Common myeloid progenitor, CD34-positive (primary cell): ENCODE measurements at regions not wholly inside any gene's neighbourhood (a gene's known extent, or its start where the extent isn't known, plus 50 kb on each side); places are given as distances from the start of the nearest gene placed in this dataset.

ENCODE experiments used
- CTCF ChIA-PET: fragments of 350-600 bp; sonication (Branson Sonifier 250); formaldehyde crosslinking; loops from one replicate; lab custom pipeline; 2021; ENCODE audit warnings: antibody characterized with exemption; lab: Charles Lee
- POLR2A ChIA-PET: fragments of 350-600 bp; sonication (Branson Sonifier 250); formaldehyde crosslinking; loops from one replicate; lab custom pipeline; 2021; ENCODE audit warnings: antibody characterized with exemption; lab: Charles Lee
- DNase-seq, 3 donors: peaks; one replicate each; pipeline versions ENCODE4 v3.0.0 to v3.0.0-alpha.2; 2013
- H3K27ac ChIP-seq, 2 experiments: 1 replicate in 1 of 2; 2 replicates in 1 of 2; pipeline ENCODE4 v1.7.0; 2013; ENCODE audit warnings: inconsistent platforms in 2 of 2, low read length in 2 of 2, mild to moderate bottlenecking in 2 of 2, low read depth in 1 of 2, moderate library complexity in 1 of 2; ENCODE audit not compliant: severe bottlenecking in 2 of 2, insufficient read depth in 1 of 2, poor library complexity in 1 of 2
- H3K27me3 ChIP-seq, 5 experiments: replicated peaks in 2 of 5; 1 replicate in 3 of 5; 2 replicates in 2 of 5; pipeline versions ENCODE4 v1.6.1 to v1.7.0; 2013; ENCODE audit warnings: low read length in 4 of 5, mild to moderate bottlenecking in 2 of 5, moderate library complexity in 2 of 5, inconsistent platforms in 1 of 5; ENCODE audit not compliant: insufficient read depth in 5 of 5, control insufficient read depth in 4 of 5
- H3K36me3 ChIP-seq, 4 experiments: 1 replicate in 2 of 4; 2 replicates in 2 of 4; pipeline versions ENCODE4 v1.6.1 to v1.7.0; 2013; ENCODE audit warnings: low read length in 3 of 4, control low read depth in 1 of 4, mild to moderate bottlenecking in 1 of 4; ENCODE audit not compliant: control insufficient read depth in 4 of 4, insufficient read depth in 4 of 4
- H3K4me1 ChIP-seq, 4 experiments: 1 replicate in 3 of 4; 2 replicates in 1 of 4; pipeline versions ENCODE4 v1.6.1 to v1.7.1; 2013; ENCODE audit warnings: low read length in 3 of 4, mild to moderate bottlenecking in 3 of 4, control low read depth in 1 of 4, inconsistent platforms in 1 of 4, moderate library complexity in 1 of 4; ENCODE audit not compliant: control insufficient read depth in 4 of 4, insufficient read depth in 4 of 4; ENCODE audit errors: control extremely low read depth in 1 of 4
- H3K4me3 ChIP-seq, 7 experiments: 1 replicate in 4 of 7; 2 replicates in 3 of 7; pipeline versions ENCODE4 v1.5.1 to v1.7.0; 2013; ENCODE audit warnings: mild to moderate bottlenecking in 7 of 7, low read length in 6 of 7, moderate library complexity in 6 of 7, inconsistent platforms in 2 of 7, low read depth in 2 of 7, control low read depth in 1 of 7; ENCODE audit not compliant: insufficient read depth in 4 of 7, control insufficient read depth in 1 of 7; ENCODE audit errors: extremely low read depth in 1 of 7
- H3K9me3 ChIP-seq, 5 experiments: 1 replicate in 4 of 5; 2 replicates in 1 of 5; pipeline versions ENCODE4 v1.6.1 to v1.7.1; 2013; ENCODE audit warnings: low read length in 4 of 5, mild to moderate bottlenecking in 2 of 5, inconsistent platforms in 1 of 5, low read depth in 1 of 5, moderate library complexity in 1 of 5; ENCODE audit not compliant: control insufficient read depth in 4 of 5, insufficient read depth in 2 of 5; ENCODE audit errors: control extremely low read depth in 1 of 5
- WGBS: methylation state at CpG from one replicate; pipeline ENCODE4 v1.1.5; 2013; ENCODE audit not compliant: insufficient coverage; 5-methylcytosine and 5-hydroxymethylcytosine counted together

DNA sequence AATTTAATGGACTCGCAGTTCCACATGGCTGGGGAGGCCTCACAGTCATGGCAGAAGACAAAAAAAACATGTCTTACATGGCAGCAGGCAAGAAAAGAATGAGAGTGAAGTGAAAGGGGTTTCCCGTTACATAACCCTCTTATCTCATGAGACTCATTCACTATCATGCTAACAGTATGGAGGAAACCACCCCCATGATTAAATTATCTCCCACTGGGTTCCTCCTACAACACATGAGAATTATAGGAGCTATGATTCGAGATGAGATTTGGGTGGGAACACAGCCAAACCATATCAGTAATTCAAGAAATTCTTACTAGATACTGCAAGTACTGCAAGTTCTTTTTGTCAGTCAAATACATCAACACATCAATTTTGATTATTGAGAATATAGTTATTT lies 311.4 kb upstream of the SLITRK3 start:
- Histone ChIP-seq H3K9me3 (no peaks in the 10 kb centered on the region), H3K4me3 (no peak overlapping the region), H3K36me3 (no peaks in the 10 kb centered on the region), H3K4me1 (no peaks in the 10 kb centered on the region), H3K27me3 (no peaks in the 10 kb centered on the region), H3K27ac (no peak overlapping the region)
- no CpG with 5 or more reads among the region's 3 CpGs for WGBS
- ChIA-PET POLR2A (no interaction called here), CTCF (interaction anchor here (1.2 kb wide), 1 partner anchor 28 kb away, joined by 3 read pairs; no protein-coding TSS in a partner anchor)
- no peak for DNase-seq

DNA sequence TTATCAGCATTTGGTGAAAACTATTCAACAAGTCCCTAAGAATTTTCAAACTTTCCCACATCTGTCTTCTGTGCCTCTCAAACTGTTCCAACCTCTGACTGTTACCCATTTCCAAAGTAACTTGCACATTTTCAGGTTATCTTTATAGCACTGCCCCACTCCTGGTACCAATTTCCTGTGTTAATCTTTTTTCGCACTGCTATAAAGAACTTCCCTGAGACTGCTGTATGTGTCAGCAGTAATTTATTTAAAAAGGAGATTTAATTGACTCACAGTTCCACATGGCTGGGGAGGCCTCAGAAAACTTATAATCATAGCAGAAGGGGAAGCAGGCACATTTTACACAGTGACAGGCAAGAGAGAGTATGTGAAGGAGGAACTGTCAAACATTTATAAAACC lies 310.9 kb upstream of the SLITRK3 start:
- CTCF ChIA-PET: no interaction called here

GRCh38 chr3:165505657-165506056 lies 309.5 kb upstream of the SLITRK3 start:
- POLR2A ChIA-PET: no interaction called here
- CTCF ChIA-PET: no interaction called here

More for the DNA sequence above, 310.9 kb upstream of the SLITRK3 start:
- Histone ChIP-seq H3K27me3 (no peaks in the 10 kb centered on the region), H3K36me3 (no peaks in the 10 kb centered on the region), H3K9me3 (no peaks in the 10 kb centered on the region), H3K27ac (no peak overlapping the region), H3K4me1 (no peaks in the 10 kb centered on the region), H3K4me3 (no peak overlapping the region)
- POLR2A ChIA-PET: interaction anchor here (0.6 kb wide), 1 partner anchor 869 kb away, joined by 3 read pairs; no protein-coding TSS in a partner anchor
- DNase-seq: no peak
- no CpG with 5 or more reads among the region's 1 CpG for WGBS

DNA sequence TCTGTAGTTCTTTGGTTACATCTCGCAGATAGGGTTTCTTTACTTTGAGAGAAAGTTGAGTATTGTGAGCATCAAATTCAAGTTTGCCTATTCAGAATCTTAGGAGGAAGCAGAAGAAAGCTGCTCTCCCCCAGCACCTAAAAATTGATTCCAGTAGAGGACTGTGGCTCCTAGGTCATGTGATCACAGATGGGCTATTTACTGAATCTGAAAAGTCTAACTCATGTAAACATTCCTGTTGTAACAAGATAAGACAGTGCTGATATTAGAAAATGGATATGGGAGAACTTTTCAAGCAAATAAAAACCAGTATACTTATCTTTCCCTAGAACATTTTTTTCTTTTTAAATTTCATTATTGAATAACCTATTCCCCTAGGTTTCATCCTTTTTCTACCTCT lies 308.4 kb upstream of the SLITRK3 start:
- Histone ChIP-seq H3K9me3 (no peaks in the 10 kb centered on the region), H3K4me3 (no peak overlapping the region), H3K27me3 (no peaks in the 10 kb centered on the region), H3K4me1 (no peaks in the 10 kb centered on the region), H3K36me3 (no peaks in the 10 kb centered on the region), H3K27ac (no peak overlapping the region)
- ChIA-PET CTCF (no interaction called here), POLR2A (no interaction called here)
- DNase-seq: no peak
- WGBS: no CpG with 5 or more reads among the region's 1 CpG

More at GRCh38 chr3:165505657-165506056, 309.5 kb upstream of the SLITRK3 start:
- Histone ChIP-seq H3K27ac (no peak overlapping the region), H3K36me3 (no peaks in the 10 kb centered on the region), H3K9me3 (no peaks in the 10 kb centered on the region), H3K27me3 (no peaks in the 10 kb centered on the region), H3K4me3 (no peak overlapping the region), H3K4me1 (no peaks in the 10 kb centered on the region)
- DNase-seq: no peak

DNA sequence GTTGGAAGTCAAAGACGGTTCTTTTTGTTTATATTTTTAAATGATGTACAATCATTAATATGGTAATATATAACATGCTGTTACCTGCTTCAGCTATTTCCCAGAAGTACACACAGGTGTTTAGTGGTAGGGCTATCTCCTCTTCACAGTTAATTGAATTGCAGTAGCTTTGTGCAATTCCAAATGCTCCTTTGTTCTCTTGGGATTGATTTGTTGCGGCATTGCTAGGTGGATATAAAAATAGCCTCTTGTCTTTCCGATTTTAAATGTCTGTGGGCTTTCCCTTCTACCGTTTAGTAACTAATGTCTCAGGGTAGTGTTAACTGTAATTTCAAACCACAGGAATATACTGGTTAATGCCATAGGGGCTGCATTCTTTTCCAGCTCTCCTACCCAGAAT lies 307.6 kb upstream of the SLITRK3 start:
- Histone ChIP-seq H3K9me3 (no peaks in the 10 kb centered on the region), H3K4me3 (no peak overlapping the region), H3K36me3 (no peaks in the 10 kb centered on the region), H3K27me3 (no peaks in the 10 kb centered on the region), H3K4me1 (no peaks in the 10 kb centered on the region), H3K27ac (no peak overlapping the region)
- no peak for DNase-seq
- 90% methylated on average over 3 of the region's 4 CpGs for WGBS
- ChIA-PET CTCF (no interaction called here), POLR2A (no interaction called here)

DNA sequence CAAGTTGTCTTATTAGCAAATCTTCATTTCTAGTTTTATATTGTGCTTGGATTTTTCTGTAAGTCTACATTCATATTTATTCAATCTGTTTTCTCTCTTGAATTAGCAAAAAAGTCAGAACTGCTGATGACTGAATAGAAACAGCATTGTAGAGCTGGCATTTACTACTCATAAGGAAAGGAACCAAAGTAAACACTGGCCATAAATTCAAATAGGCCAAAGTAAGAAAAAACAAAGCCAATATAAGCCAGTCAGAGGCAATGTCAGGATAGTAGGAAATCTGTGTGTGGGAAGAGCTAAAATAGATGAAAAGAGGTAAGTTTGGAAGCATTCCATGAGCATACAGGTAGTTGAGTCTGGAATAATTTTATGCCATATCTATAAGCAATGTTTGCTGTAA lies 307.2 kb upstream of the SLITRK3 start:
- H3K4me3 ChIP-seq: no peak overlapping the region
- H3K36me3 ChIP-seq: no peaks in the 10 kb centered on the region
- H3K9me3 ChIP-seq: no peaks in the 10 kb centered on the region
- CTCF ChIA-PET: no interaction called here
- H3K4me1 ChIP-seq: no peaks in the 10 kb centered on the region
- POLR2A ChIA-PET: no interaction called here
- DNase-seq: no peak
- no peak overlapping the region for H3K27ac ChIP-seq
- no peaks in the 10 kb centered on the region for H3K27me3 ChIP-seq

GRCh38 chr3:165502707-165503106 lies 306.5 kb upstream of the SLITRK3 start:
- POLR2A ChIA-PET: no interaction called here
- no peaks in the 10 kb centered on the region for H3K27me3 ChIP-seq
- H3K4me3 ChIP-seq: no peak overlapping the region
- no peak for DNase-seq
- CTCF ChIA-PET: no interaction called here
- no peaks in the 10 kb centered on the region for H3K4me1 ChIP-seq
- no peak overlapping the region for H3K27ac ChIP-seq
- 67% methylated on average over 1 of the region's 3 CpGs for WGBS
- H3K9me3 ChIP-seq: no peaks in the 10 kb centered on the region
- no peaks in the 10 kb centered on the region for H3K36me3 ChIP-seq
